HEK293T (cell line): ENCODE measurements at regions not wholly inside any gene's neighbourhood (a gene's known extent, or its start where the extent isn't known, plus 50 kb on each side); places are given as distances from the start of the nearest gene placed in this dataset.
"Not testable (repeated sequence)": the region's sequence is repeated elsewhere in the genome, so short reads cannot be mapped to it uniquely, and the experiment has no call there.

Source experiments
- CTCF ChIA-PET: fragments of 350-600 bp; formaldehyde crosslinking; extraction: SDS; loops from one replicate; lab custom pipeline; 2021; ENCODE audit warnings: antibody characterized with exemption, inconsistent platforms; lab: Yijun Ruan, JAX
- POLR2A ChIA-PET: fragments of 350-600 bp; formaldehyde crosslinking; extraction: SDS; loops from one replicate; lab custom pipeline; 2020; ENCODE audit warnings: antibody characterized with exemption, inconsistent platforms; lab: Yijun Ruan, JAX
- DNase-seq: peaks from one replicate; pipeline ENCODE4 v3.0.0; 2012; ENCODE audit warnings: mixed read lengths; ENCODE audit errors: extremely low spot score
- ARNT ChIP-seq: fragments of 450-650 bp; IDR thresholded peaks from 2 replicates; pipeline ENCODE4 v1.6.1; 2017; ENCODE audit warnings: mild to moderate bottlenecking
- BHLHE40 ChIP-seq: fragments of 450-650 bp; IDR thresholded peaks from 2 replicates; pipeline ENCODE4 v1.6.1; 2016; ENCODE audit warnings: mild to moderate bottlenecking, moderate library complexity, borderline replicate concordance
- CTBP1 ChIP-seq: fragments of 450-650 bp; IDR thresholded peaks from 2 replicates; pipeline ENCODE4 v1.6.1; 2016; ENCODE audit warnings: borderline replicate concordance
- ELF4 ChIP-seq: fragments of 450-650 bp; IDR thresholded peaks from 2 replicates; pipeline ENCODE4 v1.6.1; 2017; ENCODE audit warnings: antibody characterized with exemption
- FOXA1 ChIP-seq: fragments of 450-650 bp; IDR thresholded peaks from 2 replicates; pipeline ENCODE4 v1.6.1; 2016; ENCODE audit warnings: mild to moderate bottlenecking
- FOXK2 ChIP-seq: fragments of 450-650 bp; IDR thresholded peaks from 2 replicates; pipeline ENCODE4 v1.6.1; 2016; ENCODE audit warnings: mild to moderate bottlenecking
- FOXM1 ChIP-seq: fragments of 450-650 bp; IDR thresholded peaks from 2 replicates; pipeline ENCODE4 v1.6.1; 2017; ENCODE audit warnings: mild to moderate bottlenecking, borderline replicate concordance
- HDGF ChIP-seq: fragments of 450-650 bp; IDR thresholded peaks from 2 replicates; pipeline ENCODE4 v1.6.1; 2017; ENCODE audit warnings: antibody characterized with exemption, borderline replicate concordance
- L3MBTL2 ChIP-seq: fragments of 450-650 bp; conservative IDR thresholded peaks from 2 replicates; pipeline ENCODE4 v1.6.1; 2016; ENCODE audit warnings: mild to moderate bottlenecking
- LEF1 ChIP-seq: fragments of 450-650 bp; IDR thresholded peaks from 2 replicates; pipeline ENCODE4 v1.6.1; 2017; ENCODE audit warnings: mild to moderate bottlenecking, borderline replicate concordance
- NFRKB ChIP-seq: fragments of 450-650 bp; IDR thresholded peaks from 2 replicates; pipeline ENCODE4 v1.6.1; 2016; ENCODE audit warnings: mild to moderate bottlenecking, moderate library complexity
- PKNOX1 ChIP-seq: fragments of 450-650 bp; IDR thresholded peaks from 2 replicates; pipeline ENCODE4 v1.6.1; 2016
- SP1 ChIP-seq: fragments of 450-650 bp; IDR thresholded peaks from 2 replicates; pipeline ENCODE4 v1.6.1; 2017
- SUZ12 ChIP-seq: fragments of 450-650 bp; IDR thresholded peaks from 2 replicates; pipeline ENCODE4 v1.6.1; 2016; ENCODE audit warnings: mild to moderate bottlenecking
- TARDBP ChIP-seq: fragments of 450-650 bp; IDR thresholded peaks from 2 replicates; pipeline ENCODE4 v1.6.1; 2016
- ZNF384 ChIP-seq: fragments of 450-650 bp; IDR thresholded peaks from 2 replicates; pipeline ENCODE4 v1.6.1; 2016

DNA sequence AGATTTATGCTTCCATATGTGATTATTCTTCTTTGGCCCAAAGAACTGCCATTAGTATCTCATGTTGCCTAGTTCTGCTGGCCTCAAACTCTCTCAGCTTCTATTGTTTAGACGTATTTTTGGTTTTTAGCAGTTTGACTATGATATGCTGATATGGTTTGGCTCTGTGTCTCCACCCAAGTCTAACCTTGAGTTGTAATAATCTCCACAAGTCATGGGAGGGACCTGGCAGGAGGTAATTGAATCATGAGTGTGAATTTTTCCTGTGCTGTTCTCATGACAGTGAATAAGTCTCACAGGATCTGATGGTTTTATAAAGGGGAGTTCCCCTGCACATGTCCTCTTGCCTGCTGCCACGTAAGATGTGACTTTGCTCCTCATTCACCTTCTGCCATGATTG, 96.7 kb upstream of the ARG1 start:
- POLR2A ChIA-PET = no interaction called here
- no peak for DNase-seq
- CTCF ChIA-PET = no interaction called here
- TF ChIP-seq FOXM1 = no peak
- TF ChIP-seq ELF4 = no peak
- TF ChIP-seq ARNT = no peak
- no peak for TF ChIP-seq SP1
- no peak for TF ChIP-seq FOXK2
- no peak for TF ChIP-seq TARDBP
- no peak for TF ChIP-seq NFRKB
- no peak for TF ChIP-seq PKNOX1
- no peak for TF ChIP-seq CTBP1

DNA sequence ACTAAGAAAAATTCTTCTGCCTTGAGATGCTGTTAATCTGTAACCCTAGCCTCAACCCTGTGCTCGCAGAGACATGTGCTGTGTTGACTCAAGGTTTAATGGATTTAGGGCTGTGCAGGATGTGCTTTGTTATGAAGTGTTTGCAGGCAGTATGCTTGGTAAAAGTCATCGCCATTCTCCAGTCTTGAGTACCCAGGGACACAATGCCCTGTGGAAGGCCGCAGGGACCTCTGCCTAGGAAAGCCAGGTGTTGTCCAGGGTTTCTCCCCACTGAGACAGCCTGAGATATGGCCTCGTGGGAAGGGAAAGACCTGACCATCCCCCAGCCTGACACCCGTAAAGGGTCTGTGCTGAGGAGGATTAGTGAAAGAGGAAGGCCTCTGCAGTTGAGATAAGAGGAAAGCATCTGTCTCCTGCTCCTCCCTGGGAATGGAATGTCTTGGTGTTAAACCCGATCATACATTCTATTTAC, 94.2 kb upstream of the ARG1 start:
- DNase-seq, CTCF ChIA-PET, POLR2A ChIA-PET: not testable (repeated sequence)

DNA sequence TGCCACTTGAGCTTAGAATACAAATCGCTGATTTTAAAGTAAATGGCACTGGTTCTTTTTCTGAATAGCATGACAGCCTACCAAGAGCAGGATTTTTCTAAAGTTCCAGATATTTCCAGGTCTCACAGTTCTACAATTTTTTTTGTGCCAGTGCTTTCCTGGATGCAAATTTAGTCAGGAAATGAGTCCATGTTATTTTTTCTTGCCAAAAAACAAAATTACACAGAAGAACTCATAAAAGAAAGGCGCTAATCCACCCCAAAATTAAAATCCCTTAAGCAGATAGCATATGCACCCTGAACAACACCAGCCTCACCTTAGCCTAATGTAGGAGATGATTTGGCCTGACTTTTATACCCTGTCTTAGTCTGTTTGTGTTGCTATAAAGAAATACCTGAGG, 86.4 kb upstream of the ARG1 start:
- POLR2A ChIA-PET = no interaction called here
- DNase-seq = no peak
- CTCF ChIA-PET = no interaction called here
- TF ChIP-seq CTBP1 (no peak), FOXK2 (no peak), BHLHE40 (no peak), PKNOX1 (no peak), NFRKB (no peak), FOXA1 (no peak), ARNT (no peak), SUZ12 (no peak), HDGF (no peak), TARDBP (no peak), L3MBTL2 (no peak)

DNA sequence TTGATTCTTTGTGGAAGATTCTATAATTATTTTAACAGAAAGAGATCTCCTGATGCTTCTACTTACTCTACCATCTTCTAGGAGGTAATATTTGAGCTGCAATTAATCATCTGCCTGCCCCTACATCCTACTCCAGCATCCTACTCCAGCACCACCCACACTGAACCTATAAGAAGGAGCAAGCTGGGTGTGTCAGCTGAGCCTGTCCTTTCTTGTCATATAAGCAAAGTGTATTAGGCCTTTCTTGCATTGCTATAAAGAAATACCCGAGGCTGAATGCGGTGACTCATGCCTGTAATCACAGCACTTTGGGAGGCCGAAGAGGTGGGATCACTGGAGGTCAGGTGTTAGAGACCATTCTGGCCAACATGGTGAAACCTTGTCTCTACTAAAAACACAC, 84.2 kb upstream of the ARG1 start:
- CTCF ChIA-PET = no interaction called here
- POLR2A ChIA-PET = no interaction called here
- no peak for TF ChIP-seq FOXM1
- TF ChIP-seq CTBP1 = no peak
- no peak for TF ChIP-seq SUZ12
- TF ChIP-seq PKNOX1 = no peak
- no peak for TF ChIP-seq FOXK2
- DNase-seq = no peak

- ChIA-PET CTCF (no interaction called here), POLR2A (no interaction called here)
Observed at GRCh38 chr6:131490441-131490840, 82.6 kb upstream of the ARG1 start.

DNA sequence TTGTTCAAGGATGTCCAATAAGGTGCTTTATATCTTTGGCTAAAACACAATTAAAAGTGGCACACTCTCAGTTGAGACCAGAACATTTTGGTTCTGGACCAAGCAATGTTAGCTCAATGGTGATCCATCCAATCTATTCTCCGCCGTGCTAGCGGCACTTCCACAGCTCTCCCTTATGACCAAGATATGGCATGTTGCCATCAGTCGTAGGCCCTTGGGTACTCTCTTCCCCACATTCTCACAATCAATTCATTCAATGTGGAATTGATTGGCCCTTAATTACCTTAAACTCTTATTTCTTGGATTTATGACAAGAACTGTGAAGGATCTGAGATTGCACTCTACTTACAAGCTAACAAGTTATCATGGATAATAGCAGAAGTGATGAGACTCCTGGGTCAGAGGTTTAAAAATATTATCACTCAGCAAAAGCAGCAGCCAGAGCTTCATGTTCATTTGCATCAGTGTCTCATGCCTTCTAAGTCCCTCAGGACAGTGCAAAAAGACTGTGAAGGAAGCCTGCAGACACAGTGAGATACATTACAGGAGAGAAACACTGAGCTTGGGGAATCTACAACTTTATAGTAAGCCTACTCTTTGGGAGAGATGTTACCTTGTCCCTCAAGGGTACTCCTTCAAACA, 80.0 kb upstream of the ARG1 start:
- ChIA-PET POLR2A (no interaction called here), CTCF (interaction anchor here (0.6 kb wide), 1 partner anchor 21 kb away, joined by 3 read pairs; no protein-coding TSS in a partner anchor)
- no peak for TF ChIP-seq SUZ12
- no peak for TF ChIP-seq LEF1
- no peak for TF ChIP-seq FOXK2
- no peak for TF ChIP-seq ARNT
- TF ChIP-seq CTBP1 = no peak
- TF ChIP-seq ZNF384 = no peak
- no peak for TF ChIP-seq FOXA1
- TF ChIP-seq BHLHE40 = no peak
- TF ChIP-seq HDGF = no peak
- TF ChIP-seq ELF4 = no peak
- no peak for TF ChIP-seq SP1
- no peak for TF ChIP-seq FOXM1
- no peak for TF ChIP-seq PKNOX1
- no peak for TF ChIP-seq L3MBTL2
- no peak for TF ChIP-seq TARDBP
- no peak for TF ChIP-seq NFRKB
- no peak for DNase-seq

More at GRCh38 chr6:131490441-131490840, 82.6 kb upstream of the ARG1 start:
- TF ChIP-seq CTBP1 = no peak
- TF ChIP-seq FOXM1 = no peak
- TF ChIP-seq ZNF384 = no peak
- no peak for TF ChIP-seq LEF1
- TF ChIP-seq FOXK2 = no peak
- no peak for TF ChIP-seq NFRKB
- TF ChIP-seq ELF4 = no peak
- no peak for TF ChIP-seq TARDBP
- no peak for TF ChIP-seq FOXA1
- no peak for TF ChIP-seq SP1
- TF ChIP-seq PKNOX1 = no peak
- no peak for DNase-seq

DNA sequence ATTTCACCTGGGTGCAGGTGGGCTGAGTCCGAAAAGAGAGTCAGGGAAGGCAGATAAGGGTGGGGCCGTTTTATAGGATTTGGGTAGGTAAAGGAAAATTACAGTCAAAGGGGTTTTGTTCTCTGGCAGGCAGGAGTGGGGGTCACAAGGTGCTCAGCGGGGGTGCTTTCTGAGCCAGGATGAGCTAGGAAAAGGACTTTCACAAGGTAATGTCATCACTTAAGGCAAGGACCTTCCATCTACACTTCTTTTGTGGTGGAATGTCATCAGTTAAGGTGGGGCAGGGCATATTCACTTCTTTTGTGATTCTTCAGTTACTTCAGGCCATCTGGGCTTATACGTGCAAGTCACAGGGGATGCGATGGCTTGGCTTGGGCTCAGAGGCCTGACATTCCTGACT, 68.6 kb upstream of the ARG1 start:
- POLR2A ChIA-PET, CTCF ChIA-PET, DNase-seq: not testable (repeated sequence)
